ENCODE measurements at regions not wholly inside any gene's neighbourhood (a gene's known extent, or its start where the extent isn't known, plus 50 kb on each side); places are given as distances from the start of the nearest gene placed in this dataset.

GRCh38 chr2:117631152-117631945 lies 183.1 kb upstream of the DDX18 start:
- Mint-ChIP-seq H3K4me3 (no peak overlapping the region), H3K27me3 (ENCODE audit: low read depth) (peaks cover 3% of the 10 kb centered on the region), H3K9me3 (peaks cover 11% of the 10 kb centered on the region), H3K27ac (ENCODE audit: unreplicated experiment) (no peak overlapping the region), H3K4me1 (no peaks in the 10 kb centered on the region), H3K36me3 (ENCODE audit: low read depth) (no peaks in the 10 kb centered on the region)
- no peak for TF ChIP-seq CTCF (conservative IDR thresholded peaks at IDR 0.05)
- no peak for DNase-seq (ENCODE audit: low read depth, low spot score)

- no peaks in the 10 kb centered on the region for H3K4me1 Mint-ChIP-seq
- H3K36me3 Mint-ChIP-seq (ENCODE audit: low read depth): no peaks in the 10 kb centered on the region
- H3K27me3 Mint-ChIP-seq (ENCODE audit: low read depth): peaks cover 3% of the 10 kb centered on the region
- no peak overlapping the region for H3K27ac Mint-ChIP-seq (ENCODE audit: unreplicated experiment)
- TF ChIP-seq CTCF (conservative IDR thresholded peaks at IDR 0.05): no peak
- DNase-seq (ENCODE audit: low read depth, low spot score): no peak
- peaks cover 12% of the 10 kb centered on the region for H3K9me3 Mint-ChIP-seq
- H3K4me3 Mint-ChIP-seq: no peak overlapping the region
These were observed 179.0 kb upstream of the DDX18 start for GRCh38 chr2:117635481-117635880.

GRCh38 chr2:117639401-117639800 lies 175.1 kb upstream of the DDX18 start:
- H3K36me3 Mint-ChIP-seq (ENCODE audit: low read depth): no peaks in the 10 kb centered on the region
- H3K4me3 Mint-ChIP-seq: no peak overlapping the region
- no peak for TF ChIP-seq CTCF (conservative IDR thresholded peaks at IDR 0.05)
- DNase-seq (ENCODE audit: low read depth, low spot score): no peak
- no peaks in the 10 kb centered on the region for H3K4me1 Mint-ChIP-seq
- H3K27me3 Mint-ChIP-seq (ENCODE audit: low read depth): peaks cover 2% of the 10 kb centered on the region
- no peak overlapping the region for H3K27ac Mint-ChIP-seq (ENCODE audit: unreplicated experiment)
- peaks cover 3% of the 10 kb centered on the region for H3K9me3 Mint-ChIP-seq

- H3K4me1 Mint-ChIP-seq: peaks cover 5% of the 10 kb centered on the region
These were observed 170.1 kb upstream of the DDX18 start for GRCh38 chr2:117644403-117644802.

GRCh38 chr2:117645458-117645857 lies 169.0 kb upstream of the DDX18 start:
- Mint-ChIP-seq H3K9me3 (peaks cover 5% of the 10 kb centered on the region), H3K36me3 (ENCODE audit: low read depth) (peaks cover 5% of the 10 kb centered on the region), H3K27me3 (ENCODE audit: low read depth) (peaks cover 2% of the 10 kb centered on the region), H3K4me3 (no peak overlapping the region), H3K27ac (ENCODE audit: unreplicated experiment) (no peak overlapping the region), H3K4me1 (peaks cover 5% of the 10 kb centered on the region)
- no peak for TF ChIP-seq CTCF (conservative IDR thresholded peaks at IDR 0.05)
- no peak for DNase-seq (ENCODE audit: low read depth, low spot score)

More at GRCh38 chr2:117644403-117644802, 170.1 kb upstream of the DDX18 start:
- no peak for DNase-seq (ENCODE audit: low read depth, low spot score)
- Mint-ChIP-seq H3K9me3 (peaks cover 5% of the 10 kb centered on the region), H3K4me3 (no peak overlapping the region), H3K27ac (ENCODE audit: unreplicated experiment) (no peak overlapping the region), H3K36me3 (ENCODE audit: low read depth) (peaks cover 5% of the 10 kb centered on the region), H3K27me3 (ENCODE audit: low read depth) (peaks cover 2% of the 10 kb centered on the region)
- no peak for TF ChIP-seq CTCF (conservative IDR thresholded peaks at IDR 0.05)
